ENCODE measurements at regions not wholly inside any gene's neighbourhood (a gene's known extent, or its start where the extent isn't known, plus 50 kb on each side); places are given as distances from the start of the nearest gene placed in this dataset.

DNA sequence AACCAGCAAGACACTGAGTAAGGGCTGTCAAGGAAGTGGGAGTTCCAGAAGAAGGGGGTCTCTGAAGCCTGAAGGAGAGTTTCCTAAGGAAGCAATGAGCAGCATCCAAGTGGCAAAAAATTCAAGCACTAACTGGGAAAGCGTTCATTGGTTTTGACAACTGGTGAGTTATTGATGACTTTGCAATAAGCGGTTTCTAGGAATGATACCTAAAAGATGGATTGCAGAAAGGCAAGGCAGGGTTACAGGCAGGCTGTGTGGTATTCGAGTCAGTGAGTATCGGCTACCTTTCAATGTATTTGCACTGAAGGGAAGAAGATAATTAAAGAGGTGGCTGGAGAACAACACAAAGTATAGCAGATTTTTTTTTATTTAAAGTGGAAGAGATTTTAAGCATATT lies 59.3 kb upstream of the NCAM1 start:
- intact Hi-C loops (cut with micrococcal nuclease): no loop called here
- Mint-ChIP-seq H3K4me1 (ENCODE audit: low read depth) (no peaks in the 10 kb centered on the region), H3K27me3 (no peaks in the 10 kb centered on the region), H3K9me3 (no peaks in the 10 kb centered on the region), H3K27ac (no peak overlapping the region), H3K36me3 (ENCODE audit: low read depth) (no peaks in the 10 kb centered on the region), H3K4me3 (no peak overlapping the region)
- ChIA-PET POLR2A (no interaction called here), CTCF (no interaction called here)
- ATAC-seq: no peak
- no peak for TF ChIP-seq CTCF (IDR thresholded peaks at IDR 0.05)
- DNase-seq: no peak

DNA sequence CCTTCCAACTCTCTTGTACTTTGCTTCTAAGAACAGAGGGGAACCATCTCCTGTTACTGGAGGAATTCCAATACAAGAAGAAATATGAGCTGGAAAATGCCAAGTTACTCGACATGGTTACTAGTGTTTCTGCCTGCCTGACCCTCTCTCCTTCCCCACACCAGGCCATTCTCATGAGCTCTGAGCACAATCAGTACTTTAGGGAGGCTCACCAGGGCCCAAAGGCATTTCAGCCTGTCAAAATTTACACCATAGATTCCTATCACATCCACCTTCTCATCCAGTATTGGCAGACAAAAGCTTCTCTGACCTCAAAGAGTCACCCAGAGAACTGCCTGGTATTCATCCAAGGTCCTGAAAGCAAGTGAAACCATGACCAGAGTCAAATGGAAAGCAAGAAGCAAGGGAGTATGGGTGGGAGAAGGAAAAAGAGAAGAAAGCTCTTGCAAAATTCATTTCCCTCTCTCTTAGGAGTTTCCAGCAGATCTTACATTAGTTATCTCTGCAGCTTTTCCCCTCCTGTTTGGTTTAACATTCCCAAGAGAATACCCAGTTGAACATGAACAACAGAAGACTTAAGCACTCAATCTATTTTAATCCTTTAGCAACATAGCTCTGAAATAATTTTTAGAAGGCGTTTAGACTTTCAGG lies 58.7 kb upstream of the NCAM1 start:
- H3K9me3 Mint-ChIP-seq: no peaks in the 10 kb centered on the region
- no peak for TF ChIP-seq CTCF (IDR thresholded peaks at IDR 0.05)
- no peaks in the 10 kb centered on the region for H3K4me1 Mint-ChIP-seq (ENCODE audit: low read depth)
- ATAC-seq (no peak), DNase-seq (no peak)
- no peak overlapping the region for H3K4me3 Mint-ChIP-seq
- no peaks in the 10 kb centered on the region for H3K27me3 Mint-ChIP-seq
- ChIA-PET POLR2A (no interaction called here), CTCF (no interaction called here)
- intact Hi-C loops (cut with micrococcal nuclease): no loop called here
- H3K36me3 Mint-ChIP-seq (ENCODE audit: low read depth): no peaks in the 10 kb centered on the region
- H3K27ac Mint-ChIP-seq: no peak overlapping the region

GRCh38 chr11:112903340-112903739 lies 57.9 kb upstream of the NCAM1 start:
- H3K4me3 Mint-ChIP-seq: no peak overlapping the region
- no peak overlapping the region for H3K27ac Mint-ChIP-seq
- CTCF ChIA-PET: no interaction called here
- no peaks in the 10 kb centered on the region for H3K9me3 Mint-ChIP-seq
- no peaks in the 10 kb centered on the region for H3K27me3 Mint-ChIP-seq
- H3K36me3 Mint-ChIP-seq (ENCODE audit: low read depth): no peaks in the 10 kb centered on the region
- POLR2A ChIA-PET: no interaction called here
- TF ChIP-seq CTCF (IDR thresholded peaks at IDR 0.05): no peak
- intact Hi-C loops (cut with micrococcal nuclease): no loop called here
- DNase-seq (no peak), ATAC-seq (no peak)
- H3K4me1 Mint-ChIP-seq (ENCODE audit: low read depth): no peaks in the 10 kb centered on the region

DNA sequence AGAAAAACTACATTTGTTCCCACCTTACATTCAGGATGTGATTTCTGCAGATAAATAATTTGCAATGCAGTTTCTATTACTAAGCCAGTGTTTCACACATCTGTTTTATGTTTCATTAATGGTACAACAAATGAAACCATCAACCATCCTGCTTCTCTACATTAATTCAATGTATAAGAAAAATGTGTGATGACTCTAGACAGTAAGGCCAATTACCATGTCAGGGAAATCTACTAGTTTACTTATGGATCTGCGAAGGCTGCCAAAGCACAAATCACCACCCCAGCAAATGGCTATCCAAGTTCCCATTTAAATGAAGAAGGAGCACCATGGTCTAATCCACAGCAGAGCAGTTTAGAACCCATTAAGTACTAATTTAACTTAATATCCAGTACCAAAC lies 50.1 kb upstream of the NCAM1 start:
- ChIA-PET POLR2A (no interaction called here), CTCF (no interaction called here)
- no peaks in the 10 kb centered on the region for H3K4me1 Mint-ChIP-seq (ENCODE audit: low read depth)
- peaks cover 3% of the 10 kb centered on the region for H3K27me3 Mint-ChIP-seq
- H3K4me3 Mint-ChIP-seq: no peak overlapping the region
- H3K36me3 Mint-ChIP-seq (ENCODE audit: low read depth): no peaks in the 10 kb centered on the region
- no peaks in the 10 kb centered on the region for H3K9me3 Mint-ChIP-seq
- ATAC-seq (no peak), DNase-seq (no peak)
- no peak for TF ChIP-seq CTCF (IDR thresholded peaks at IDR 0.05)
- no peak overlapping the region for H3K27ac Mint-ChIP-seq
- intact Hi-C loops (cut with micrococcal nuclease): no loop called here

Data from activated CD8-positive, alpha-beta T cell treated with anti-CD3 and anti-CD28 coated beads for 36 hours (primary cell).